ENCODE measurements at regions not wholly inside any gene's neighbourhood (a gene's known extent, or its start where the extent isn't known, plus 50 kb on each side); places are given as distances from the start of the nearest gene placed in this dataset.

- Histone ChIP-seq H3K79me2 (ENCODE audit: insufficient read depth, low read length) (no peaks in the 10 kb centered on the region), H2AFZ (ENCODE audit: low read length) (no peak overlapping the region), H3K27me3 (ENCODE audit: insufficient read depth, low read length, poor library complexity, severe bottlenecking) (no peaks in the 10 kb centered on the region), H3K4me1 (ENCODE audit: insufficient read depth, low read length, poor library complexity, severe bottlenecking) (no peaks in the 10 kb centered on the region), H3F3A (ENCODE audit: low read depth) (no peaks in the 10 kb centered on the region), H3K36me3 (ENCODE audit: insufficient read depth, low read length) (no peaks in the 10 kb centered on the region), H3K9me2 (replicated peaks; ENCODE audit: low read depth, low read length) (no peaks in the 10 kb centered on the region), H3K4me3 (ENCODE audit: low read length, poor library complexity, severe bottlenecking) (no peak overlapping the region), H4K20me1 (ENCODE audit: insufficient read depth, low read length, poor library complexity, severe bottlenecking) (no peaks in the 10 kb centered on the region), H3K9me3 (ENCODE audit: insufficient read depth, low read depth, low read length) (no peaks in the 10 kb centered on the region), H3K4me2 (ENCODE audit: low read depth, low read length, poor library complexity, severe bottlenecking) (no peak overlapping the region), H3K9ac (ENCODE audit: low read depth, low read length, poor library complexity, severe bottlenecking) (no peak overlapping the region)
- TF ChIP-seq CTCF (conservative IDR thresholded peaks at IDR 0.05; ENCODE audit: low read length), result no peak
- no peak for TF ChIP-seq EZH2phosphoT487 (IDR thresholded peaks at IDR 0.05; ENCODE audit: borderline replicate concordance)
Observed at GRCh38 chr7:15864626-15864991, 178.1 kb upstream of the MEOX2 start.

- Histone ChIP-seq H3K4me3 (ENCODE audit: low read length, poor library complexity, severe bottlenecking) (no peak overlapping the region), H2AFZ (ENCODE audit: low read length) (no peak overlapping the region), H3K27me3 (ENCODE audit: insufficient read depth, low read length, poor library complexity, severe bottlenecking) (no peaks in the 10 kb centered on the region), H3K4me1 (ENCODE audit: insufficient read depth, low read length, poor library complexity, severe bottlenecking) (no peaks in the 10 kb centered on the region), H3K9ac (ENCODE audit: low read depth, low read length, poor library complexity, severe bottlenecking) (no peak overlapping the region), H4K20me1 (ENCODE audit: insufficient read depth, low read length, poor library complexity, severe bottlenecking) (no peaks in the 10 kb centered on the region), H3K79me2 (ENCODE audit: insufficient read depth, low read length) (no peaks in the 10 kb centered on the region), H3K9me2 (replicated peaks; ENCODE audit: low read depth, low read length) (no peaks in the 10 kb centered on the region), H3K9me3 (ENCODE audit: insufficient read depth, low read depth, low read length) (no peaks in the 10 kb centered on the region), H3K4me2 (ENCODE audit: low read depth, low read length, poor library complexity, severe bottlenecking) (no peak overlapping the region), H3F3A (ENCODE audit: low read depth) (no peaks in the 10 kb centered on the region), H3K36me3 (ENCODE audit: insufficient read depth, low read length) (no peaks in the 10 kb centered on the region)
- TF ChIP-seq CTCF (conservative IDR thresholded peaks at IDR 0.05; ENCODE audit: low read length) (no peak), EZH2phosphoT487 (IDR thresholded peaks at IDR 0.05; ENCODE audit: borderline replicate concordance) (no peak)
Observed at GRCh38 chr7:15863951-15864625, 177.6 kb upstream of the MEOX2 start.

- no peaks in the 10 kb centered on the region for H3K4me1 ChIP-seq (ENCODE audit: insufficient read depth, low read length, poor library complexity, severe bottlenecking)
- H3K79me2 ChIP-seq (ENCODE audit: insufficient read depth, low read length), result no peaks in the 10 kb centered on the region
- H3K4me3 ChIP-seq (ENCODE audit: low read length, poor library complexity, severe bottlenecking), result no peak overlapping the region
- no peaks in the 10 kb centered on the region for H3K36me3 ChIP-seq (ENCODE audit: insufficient read depth, low read length)
- H4K20me1 ChIP-seq (ENCODE audit: insufficient read depth, low read length, poor library complexity, severe bottlenecking), result no peaks in the 10 kb centered on the region
- H3K27me3 ChIP-seq (ENCODE audit: insufficient read depth, low read length, poor library complexity, severe bottlenecking), result no peaks in the 10 kb centered on the region
- H3F3A ChIP-seq (ENCODE audit: low read depth), result no peaks in the 10 kb centered on the region
- no peak for TF ChIP-seq EZH2phosphoT487 (IDR thresholded peaks at IDR 0.05; ENCODE audit: borderline replicate concordance)
- no peak for TF ChIP-seq CTCF (conservative IDR thresholded peaks at IDR 0.05; ENCODE audit: low read length)
- H3K4me2 ChIP-seq (ENCODE audit: low read depth, low read length, poor library complexity, severe bottlenecking), result no peak overlapping the region
- no peaks in the 10 kb centered on the region; the same call in 1 of the 2 replicates for H3K9me3 ChIP-seq (ENCODE audit: insufficient read depth, low read depth, low read length)
- H3K9ac ChIP-seq (ENCODE audit: low read depth, low read length, poor library complexity, severe bottlenecking), result no peak overlapping the region
- no peaks in the 10 kb centered on the region for H3K9me2 ChIP-seq (replicated peaks; ENCODE audit: low read depth, low read length)
- no peak overlapping the region for H2AFZ ChIP-seq (ENCODE audit: low read length)
Observed at GRCh38 chr7:15862781-15863165, 176.3 kb upstream of the MEOX2 start.
